NCI-H2227 (cell line): ENCODE measurements at regions not wholly inside any gene's neighbourhood (a gene's known extent, or its start where the extent isn't known, plus 50 kb on each side); places are given as distances from the start of the nearest gene placed in this dataset.
"Not testable (repeated sequence)": the region's sequence is repeated elsewhere in the genome, so short reads cannot be mapped to it uniquely, and the experiment has no call there.

Experiments
- DNase-seq: peaks from one replicate; lab custom pipeline; 2025; ENCODE audit not compliant: unreplicated experiment; lab: John Stamatoyannopoulos, UW

DNA sequence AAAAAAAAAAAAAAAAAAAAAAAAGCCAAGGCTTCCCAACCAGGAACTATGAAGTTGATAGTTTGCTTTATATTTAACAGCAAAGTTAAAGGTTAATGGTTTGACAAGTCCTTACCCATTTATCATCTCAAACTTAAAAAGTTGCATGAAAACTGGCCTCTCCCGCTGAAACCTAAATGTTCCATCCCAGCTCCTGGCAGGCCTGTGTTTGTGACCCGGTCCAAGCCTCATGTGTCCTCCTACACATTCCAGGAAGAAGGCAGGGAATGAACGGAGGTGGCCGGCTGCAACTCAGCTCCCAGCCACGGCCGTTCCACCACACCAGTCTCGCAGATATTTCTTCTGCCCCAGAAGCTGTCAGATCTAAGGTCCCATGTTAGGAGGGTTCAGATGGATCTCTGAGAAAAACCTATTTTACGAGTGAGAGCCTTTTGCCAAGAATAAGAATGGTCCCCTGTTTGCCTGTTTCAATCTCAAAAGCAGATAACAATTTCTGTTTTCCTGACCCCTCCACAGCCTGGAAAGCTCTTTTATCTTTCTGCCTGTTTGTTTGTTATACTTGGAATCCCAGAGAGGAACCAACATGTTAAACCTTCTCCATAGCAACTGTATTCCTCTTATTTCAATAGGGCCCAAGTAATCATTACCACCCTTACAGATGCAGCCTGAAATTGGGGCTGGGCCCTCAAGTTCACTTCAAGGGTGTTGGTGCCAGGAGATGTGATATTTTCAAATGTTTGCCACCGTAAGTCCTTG lies 56.5 kb downstream of the KCTD12 start:
- DNase-seq: no peak

GRCh38 chr13:76828316-76828741 lies 57.9 kb downstream of the KCTD12 start:
- DNase-seq: no peak

DNA sequence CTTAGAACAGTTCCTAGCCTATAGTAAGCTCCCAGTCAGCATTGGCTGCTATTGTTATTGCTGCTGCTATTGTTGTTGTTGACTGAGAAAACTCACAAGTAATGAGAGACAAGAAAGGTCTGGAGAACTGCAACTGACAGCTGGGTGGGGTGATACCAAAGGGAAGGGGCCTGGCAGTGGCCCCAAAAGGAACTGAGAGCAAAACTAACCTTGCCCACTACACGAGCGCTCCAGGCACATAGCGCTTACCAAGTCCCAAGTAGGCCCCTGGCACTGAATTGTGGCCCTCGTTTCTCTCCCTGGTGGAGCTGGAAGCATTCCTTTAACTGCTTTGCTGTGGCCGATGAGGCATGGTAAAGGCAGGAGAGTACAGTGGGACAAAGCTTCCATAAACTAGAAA lies 59.7 kb downstream of the KCTD12 start:
- no peak for DNase-seq

GRCh38 chr13:76825430-76825829 lies 60.8 kb downstream of the KCTD12 start:
- DNase-seq: no peak

- DNase-seq: no peak
These were observed 62.2 kb downstream of the KCTD12 start for GRCh38 chr13:76823969-76824368.

DNA sequence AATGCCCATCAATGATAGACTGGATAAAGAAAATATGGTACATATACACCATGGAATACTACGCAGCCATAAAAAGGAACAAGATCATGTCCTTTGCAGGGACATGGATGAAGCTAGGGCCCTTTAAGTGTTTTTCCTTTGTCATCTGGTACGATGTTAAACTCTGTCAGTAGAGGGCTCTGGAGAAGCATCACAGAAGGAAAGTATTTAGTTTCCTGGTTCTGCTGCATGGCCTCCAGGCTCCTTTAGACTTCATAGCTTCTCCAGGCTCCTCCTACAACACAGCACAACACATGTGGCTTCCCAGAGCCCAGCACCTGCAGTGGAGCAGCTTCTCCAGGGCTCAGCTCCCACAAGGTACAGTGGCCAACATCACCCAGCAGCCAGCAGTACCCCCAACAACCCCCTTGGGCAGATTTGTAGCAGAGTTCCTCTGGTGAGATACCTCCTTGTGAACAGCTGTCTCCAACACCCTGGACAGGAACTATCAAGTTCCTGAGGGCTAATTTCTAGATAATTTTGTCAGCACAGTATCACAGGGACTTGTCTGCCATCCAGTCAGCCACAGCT lies 63.4 kb downstream of the KCTD12 start:
- no peak for DNase-seq

DNA sequence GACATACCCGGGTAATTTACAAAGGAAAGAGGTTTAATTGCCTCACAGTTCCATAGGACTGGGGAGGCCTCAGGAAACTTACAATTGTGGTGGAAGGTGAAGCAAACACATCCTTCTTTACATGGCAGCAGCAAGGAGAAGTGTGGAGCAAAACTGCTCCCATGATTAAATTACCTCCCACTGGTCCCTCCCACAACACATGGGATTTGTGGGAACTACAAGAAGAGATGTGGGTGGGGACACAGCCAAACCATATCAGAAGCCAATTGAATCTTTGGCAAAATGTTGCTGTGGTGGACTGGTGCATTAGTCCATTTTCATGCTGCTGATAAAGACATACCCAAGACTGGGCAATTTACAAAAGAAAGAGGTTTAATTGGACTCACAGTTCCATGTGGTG lies 65.0 kb downstream of the KCTD12 start:
- not testable (repeated sequence) for DNase-seq

DNA sequence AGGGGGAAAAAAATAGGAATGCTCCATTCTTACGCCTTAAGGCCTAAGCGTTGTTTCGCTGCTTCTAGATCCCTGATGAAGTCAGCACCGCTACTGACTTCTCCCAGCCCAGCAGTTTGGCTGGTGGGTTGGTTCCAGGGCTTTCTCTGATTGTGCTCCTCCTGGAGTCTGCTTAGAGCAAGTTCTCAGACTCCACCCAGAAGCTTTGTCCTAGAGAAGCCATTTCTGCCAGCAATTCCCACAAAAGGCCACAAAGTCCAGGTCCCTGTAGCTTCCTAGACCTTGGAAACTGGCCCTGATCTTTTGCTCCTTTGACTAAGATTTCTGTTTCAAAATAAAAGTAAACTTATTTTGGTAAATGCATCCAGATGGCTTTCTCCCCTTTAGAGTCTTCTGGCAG lies 65.4 kb downstream of the KCTD12 start:
- DNase-seq: no peak

DNA sequence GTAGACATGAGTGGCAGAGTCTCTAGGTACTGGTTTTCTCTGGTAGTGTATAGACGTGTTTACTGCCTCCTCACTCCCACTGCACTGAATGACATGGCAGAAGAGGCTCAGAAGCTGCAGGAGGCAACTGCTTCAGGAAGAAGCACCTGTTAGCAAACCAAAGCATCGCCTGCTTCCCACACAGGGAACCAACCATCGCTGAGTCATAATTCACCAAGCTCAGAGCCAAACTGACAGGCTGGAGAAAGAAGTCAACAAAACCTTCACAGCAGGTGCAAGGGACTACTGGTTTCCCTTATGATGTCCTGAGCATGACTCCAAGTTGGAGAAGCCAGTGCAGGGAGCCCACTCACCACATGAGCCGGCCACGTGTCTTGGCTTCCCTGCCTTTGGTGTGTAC lies 69.8 kb downstream of the KCTD12 start:
- DNase-seq: no peak

DNA sequence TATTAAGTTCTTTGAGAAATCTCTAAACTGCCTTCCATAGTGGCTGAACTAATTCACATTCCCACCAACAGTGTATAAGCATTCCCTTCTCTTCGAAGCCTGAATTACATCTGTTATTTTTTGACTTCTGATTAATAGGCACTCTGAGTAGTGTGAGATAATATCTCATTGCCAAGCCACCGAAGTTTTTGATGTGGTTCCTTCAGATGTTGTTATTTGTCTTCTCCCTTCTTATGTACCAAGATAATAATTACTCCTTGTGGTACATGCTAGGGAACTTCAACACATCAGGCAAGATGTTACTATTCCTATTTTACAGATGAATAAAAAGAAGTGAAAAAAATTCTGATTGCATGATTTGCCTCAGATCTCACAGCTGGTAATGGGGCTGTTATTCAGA lies 70.9 kb downstream of the KCTD12 start:
- no peak for DNase-seq

DNA sequence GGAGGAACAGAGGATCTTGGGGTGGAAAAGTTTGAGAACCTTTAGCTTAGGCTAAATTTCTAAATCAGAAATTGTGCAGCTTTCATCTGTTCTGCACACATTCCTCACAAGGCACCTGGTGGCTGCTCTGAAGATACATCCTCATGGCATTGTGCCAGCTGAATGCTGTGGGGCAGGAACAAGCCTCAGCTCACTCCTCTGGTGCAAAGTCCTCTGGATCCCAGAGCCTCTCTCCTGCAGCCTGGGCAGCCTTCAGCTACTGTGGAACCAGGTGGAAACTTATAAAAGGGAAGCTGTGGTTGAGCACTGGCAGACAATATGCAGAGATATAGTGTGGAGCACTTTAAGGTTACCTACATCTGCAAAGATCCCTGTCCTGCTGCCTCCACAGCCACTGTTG lies 72.3 kb downstream of the KCTD12 start:
- DNase-seq: no peak

DNA sequence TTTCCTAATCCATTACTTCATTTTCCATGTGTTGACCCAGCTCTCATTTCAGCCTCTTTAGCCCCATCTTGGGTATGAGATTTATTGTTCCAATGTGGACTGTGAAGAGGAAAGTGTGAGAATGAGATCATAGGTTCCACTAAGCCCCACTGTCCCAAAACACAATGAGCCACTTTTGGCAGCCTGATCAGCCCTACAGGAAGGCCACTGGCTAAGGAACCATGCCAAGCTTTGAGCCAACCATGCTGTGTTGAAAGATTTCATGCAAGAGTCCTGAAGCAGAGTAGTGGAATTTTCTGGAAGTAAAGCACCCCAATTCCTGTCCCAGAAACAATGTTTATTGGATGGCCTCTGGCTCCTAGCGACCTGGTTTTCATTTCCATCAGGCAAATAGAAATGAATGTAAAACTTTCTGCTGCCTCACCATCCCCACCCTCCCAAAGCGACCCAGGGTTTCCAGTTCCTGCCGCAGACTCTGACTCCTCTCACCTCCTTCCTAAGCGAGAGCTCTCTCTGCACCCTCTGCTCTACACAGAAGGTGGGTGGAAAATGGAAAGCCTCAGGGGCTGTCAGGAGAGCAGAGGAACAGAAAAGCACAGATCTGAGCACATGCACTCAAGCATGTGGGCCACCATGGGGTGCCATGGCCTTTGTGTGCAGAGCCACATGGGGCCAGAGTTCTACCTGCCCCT lies 73.1 kb downstream of the KCTD12 start:
- DNase-seq: no peak

DNA sequence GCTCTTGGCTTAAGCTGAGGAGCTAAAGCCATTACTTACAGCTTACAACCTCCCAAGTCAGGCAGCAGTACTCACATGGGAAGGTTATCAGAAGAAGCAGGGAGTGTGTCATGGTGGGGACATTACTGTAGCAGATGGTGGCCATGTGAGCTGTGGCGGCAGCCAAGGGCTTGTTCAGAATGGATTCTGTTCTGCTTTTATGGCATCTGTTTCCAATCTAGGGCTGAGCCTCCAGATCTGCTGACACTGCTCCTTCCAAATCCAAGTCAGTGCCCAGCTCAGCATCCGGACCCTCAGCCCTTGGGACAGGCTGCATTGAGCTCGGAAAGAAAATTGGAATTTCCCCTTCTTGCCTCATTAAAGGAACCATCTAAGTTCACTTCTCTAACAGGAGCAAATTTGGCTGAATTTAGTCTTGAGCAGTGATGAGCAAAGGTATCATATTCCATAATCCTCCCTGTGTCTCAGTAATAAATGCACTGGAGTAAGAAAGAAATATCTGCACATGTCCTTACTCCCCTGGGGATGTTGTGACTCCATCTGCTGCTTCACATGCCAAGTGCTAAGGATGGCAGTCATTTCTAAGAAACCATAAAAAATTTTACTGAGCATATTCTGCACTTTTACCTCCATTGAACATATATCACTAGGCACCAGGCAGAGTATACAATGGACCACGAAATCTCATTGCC lies 73.9 kb downstream of the KCTD12 start:
- DNase-seq: no peak

GRCh38 chr13:76809389-76809788 lies 76.8 kb downstream of the KCTD12 start:
- no peak for DNase-seq

DNA sequence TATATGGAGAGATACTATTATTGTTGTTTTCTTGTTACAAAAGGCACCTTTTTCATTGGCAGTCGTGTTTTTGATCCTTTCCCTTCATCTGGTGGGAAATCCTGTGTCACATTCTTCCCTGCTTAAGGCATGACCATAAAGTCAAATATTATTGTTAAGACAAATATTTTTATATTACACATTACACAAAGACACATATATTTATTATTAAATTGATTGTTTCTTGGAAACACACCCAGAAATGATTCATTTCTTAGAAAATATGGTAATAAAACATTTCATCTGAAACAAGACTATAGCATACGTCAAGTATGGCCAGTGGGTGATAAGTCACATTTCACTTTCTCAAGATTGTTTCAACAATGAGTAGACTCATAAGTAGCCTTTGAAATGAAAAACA lies 77.3 kb downstream of the KCTD12 start:
- no peak for DNase-seq

- DNase-seq: no peak
These were observed 81.4 kb downstream of the KCTD12 start for GRCh38 chr13:76804801-76805200.

GRCh38 chr13:76803831-76804230 lies 82.4 kb downstream of the KCTD12 start:
- no peak for DNase-seq

GRCh38 chr13:76800943-76801342 lies 85.3 kb downstream of the KCTD12 start:
- no peak for DNase-seq

- DNase-seq: no peak
These were observed 86.5 kb downstream of the KCTD12 start for GRCh38 chr13:76799696-76800095.

DNA sequence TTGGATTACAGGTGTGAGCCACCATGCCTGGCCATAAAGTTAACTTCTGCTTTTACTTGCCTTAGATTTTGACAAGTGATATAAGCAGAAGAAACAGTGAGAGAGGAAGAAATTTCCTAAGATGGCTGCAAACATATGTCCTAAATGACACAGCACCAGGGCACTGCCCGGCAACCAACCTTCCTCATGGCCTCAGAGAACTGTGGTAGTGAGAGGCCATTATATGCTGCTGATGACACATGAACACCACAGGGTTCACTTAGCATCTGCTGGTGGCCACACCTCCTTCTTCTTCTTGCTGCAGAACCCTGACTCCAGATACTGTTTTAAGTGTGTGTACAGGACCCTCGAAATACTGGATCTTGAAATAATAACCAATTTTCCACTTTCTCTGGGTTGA lies 88.2 kb downstream of the KCTD12 start:
- DNase-seq: no peak

DNA sequence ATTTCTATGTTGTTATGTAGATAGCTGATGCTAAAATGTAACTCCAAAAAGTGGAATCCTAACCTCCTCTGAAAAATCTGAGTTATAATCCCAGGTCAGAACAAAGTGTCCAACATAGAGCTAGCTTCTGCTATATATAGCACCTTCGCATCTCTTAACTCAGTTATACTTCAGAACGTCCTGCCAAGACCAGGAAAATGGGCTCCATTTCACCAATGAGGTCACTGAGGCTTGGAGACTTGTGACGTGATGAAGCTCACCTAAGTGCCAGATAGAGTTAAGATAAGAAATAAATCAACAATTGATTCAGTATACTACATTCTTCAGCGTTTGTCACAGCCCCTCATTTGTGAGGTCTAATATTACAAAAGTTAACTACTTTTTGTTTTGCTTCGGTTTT lies 88.8 kb downstream of the KCTD12 start:
- no peak for DNase-seq

DNA sequence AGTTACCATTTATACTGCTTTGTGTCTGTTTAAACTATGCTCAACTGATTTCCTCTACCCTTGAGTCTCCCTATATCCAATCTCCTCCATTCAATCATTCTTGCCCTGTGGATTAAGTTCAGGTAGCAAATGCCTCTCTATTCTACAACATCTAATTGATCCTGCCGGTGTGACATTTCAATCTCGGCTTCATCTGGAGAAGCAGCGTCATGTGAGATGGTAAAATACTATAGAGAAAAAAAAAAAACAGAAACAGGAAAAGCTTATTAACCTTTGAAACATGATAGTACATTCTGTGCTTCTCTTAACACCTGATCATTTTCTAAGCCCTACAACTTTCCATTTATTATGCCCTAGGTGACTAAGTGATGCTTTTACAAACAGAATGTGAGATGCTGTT lies 89.4 kb downstream of the KCTD12 start:
- no peak for DNase-seq
